GM15510 (cell line): ENCODE measurements at regions not wholly inside any gene's neighbourhood (a gene's known extent, or its start where the extent isn't known, plus 50 kb on each side); places are given as distances from the start of the nearest gene placed in this dataset.

Experiments
- POLR2A ChIP-seq: IDR thresholded peaks from 3 replicates; pipeline ENCODE4 v1.6.1; 2011; ENCODE audit warnings: borderline replicate concordance; ENCODE audit not compliant: insufficient read length; ENCODE audit errors: extremely low read depth

- TF ChIP-seq POLR2A, result no peak
These were observed 321.5 kb downstream of the PCNX1 start for GRCh38 chr14:71228711-71229110.

GRCh38 chr14:71229875-71230274 lies 322.6 kb downstream of the PCNX1 start:
- TF ChIP-seq POLR2A, result no peak

- TF ChIP-seq POLR2A, result no peak
These were observed 323.6 kb downstream of the PCNX1 start for GRCh38 chr14:71230897-71231296.

GRCh38 chr14:71231521-71232393 lies 324.5 kb downstream of the PCNX1 start:
- TF ChIP-seq POLR2A, result no peak

GRCh38 chr14:71232506-71232905 lies 325.2 kb downstream of the PCNX1 start:
- TF ChIP-seq POLR2A, result no peak

GRCh38 chr14:71235875-71236274 lies 328.6 kb downstream of the PCNX1 start:
- no peak for TF ChIP-seq POLR2A

GRCh38 chr14:71236487-71236886 lies 329.2 kb downstream of the PCNX1 start:
- no peak for TF ChIP-seq POLR2A

- no peak for TF ChIP-seq POLR2A
These were observed 330.3 kb downstream of the PCNX1 start for GRCh38 chr14:71237556-71237955.

- TF ChIP-seq POLR2A, result no peak
These were observed 331.6 kb downstream of the PCNX1 start for GRCh38 chr14:71238835-71239234.

GRCh38 chr14:71240171-71240570 lies 332.9 kb downstream of the PCNX1 start:
- no peak for TF ChIP-seq POLR2A

- no peak for TF ChIP-seq POLR2A
These were observed 333.7 kb downstream of the PCNX1 start for GRCh38 chr14:71240866-71241520.

GRCh38 chr14:71242237-71242748 lies 335.0 kb downstream of the PCNX1 start:
- no peak for TF ChIP-seq POLR2A

GRCh38 chr14:71243697-71244096 lies 336.4 kb downstream of the PCNX1 start:
- no peak for TF ChIP-seq POLR2A

- no peak for TF ChIP-seq POLR2A
These were observed 337.1 kb downstream of the PCNX1 start for GRCh38 chr14:71244341-71244740.

- no peak for TF ChIP-seq POLR2A
These were observed 338.6 kb downstream of the PCNX1 start for GRCh38 chr14:71245659-71246361.

GRCh38 chr14:71246539-71246938 lies 339.3 kb downstream of the PCNX1 start:
- no peak for TF ChIP-seq POLR2A

GRCh38 chr14:71247106-71247505 lies 339.8 kb downstream of the PCNX1 start:
- no peak for TF ChIP-seq POLR2A
